IMR-90 (cell line): ENCODE measurements at regions not wholly inside any gene's neighbourhood (a gene's known extent, or its start where the extent isn't known, plus 50 kb on each side); places are given as distances from the start of the nearest gene placed in this dataset.

Experiments
- BHLHE40 ChIP-seq: fragments of 150-350 bp; IDR thresholded peaks from 2 replicates; pipeline ENCODE4 v1.6.1; 2016; ENCODE audit warnings: mild to moderate bottlenecking, low read depth, low read length
- CEBPB ChIP-seq: IDR thresholded peaks from 2 replicates; pipeline ENCODE4 v1.6.1; 2012; ENCODE audit warnings: low read depth, low read length, improper control_type of control experiment
- CHD1 ChIP-seq: IDR thresholded peaks from 2 replicates; pipeline ENCODE4 v1.6.1; 2012; ENCODE audit warnings: low read depth, low read length, improper control_type of control experiment
- CTCF ChIP-seq: conservative IDR thresholded peaks from 2 replicates; pipeline ENCODE4 v1.5.1; 2012; ENCODE audit warnings: mild to moderate bottlenecking, low read depth, low read length, improper control_type of control experiment
- MAFK ChIP-seq: IDR thresholded peaks from 2 replicates; pipeline ENCODE4 v1.6.1; 2012; ENCODE audit warnings: low read depth, low read length, improper control_type of control experiment
- MXI1 ChIP-seq: IDR thresholded peaks from 2 replicates; pipeline ENCODE4 v1.6.1; 2012; ENCODE audit warnings: low read depth, mild to moderate bottlenecking, low read length, moderate library complexity, borderline replicate concordance
- POLR2A ChIP-seq: IDR thresholded peaks from 2 replicates; pipeline ENCODE4 v1.6.1; 2012; ENCODE audit warnings: mild to moderate bottlenecking, low read depth, low read length
- RFX5 ChIP-seq: IDR thresholded peaks from 2 replicates; pipeline ENCODE4 v1.8.0; 2012; ENCODE audit warnings: low read depth, mild to moderate bottlenecking, low read length, moderate library complexity

- TF ChIP-seq CTCF = no peak
- TF ChIP-seq CEBPB = no peak
- TF ChIP-seq BHLHE40 = no peak
- TF ChIP-seq MXI1 = no peak
- TF ChIP-seq POLR2A = no peak
- no peak for TF ChIP-seq RFX5
- no peak for TF ChIP-seq CHD1
- no peak for TF ChIP-seq MAFK
Measured at GRCh38 chr5:27491047-27491446, 452.7 kb upstream of the CDH9 start.
